ENCODE measurements at regions not wholly inside any gene's neighbourhood (a gene's known extent, or its start where the extent isn't known, plus 50 kb on each side); places are given as distances from the start of the nearest gene placed in this dataset.

DNA sequence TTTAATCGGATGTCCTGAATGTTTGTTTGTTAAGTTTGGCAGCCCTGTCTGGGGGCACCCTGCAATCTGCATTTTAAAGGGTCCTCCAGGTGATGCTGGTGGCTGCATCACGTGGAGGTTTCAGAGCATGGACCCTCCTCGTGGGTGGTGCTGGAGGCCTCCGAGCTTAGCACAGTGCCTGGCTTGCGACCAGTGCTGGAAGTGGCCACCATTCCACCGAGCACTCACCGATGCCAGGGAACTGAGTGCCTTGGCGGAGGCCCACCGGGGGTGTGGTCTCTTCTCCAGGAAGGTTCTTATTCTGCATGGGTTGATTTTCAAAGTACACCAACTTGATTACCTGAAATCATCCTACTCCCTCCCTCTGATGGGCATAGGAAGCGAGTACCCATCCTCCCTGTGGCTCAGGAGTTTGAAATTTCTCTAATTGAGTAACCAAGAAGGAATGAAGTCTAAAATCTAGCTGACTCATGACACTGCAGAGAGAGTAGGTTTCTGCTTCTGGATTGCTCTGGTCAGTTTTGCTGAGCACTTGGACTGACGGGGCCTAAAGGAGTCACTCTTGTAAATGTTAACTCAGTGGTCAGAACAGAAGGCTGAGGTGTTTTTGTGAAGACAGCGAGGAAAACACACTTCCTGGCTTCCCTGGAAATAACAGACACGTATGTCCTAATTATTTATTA is 58.1 kb upstream of the SLC66A3 start:
- Histone ChIP-seq H3K4me3 (no peak overlapping the region), H3K27ac (replicated peaks) (no peak overlapping the region), H3K9me3 (replicated peaks) (no peaks in the 10 kb centered on the region), H3K36me3 (no peaks in the 10 kb centered on the region), H3K27me3 (ENCODE audit: low read depth) (peaks cover 11% of the 10 kb centered on the region), H3K4me1 (no peaks in the 10 kb centered on the region)
- peak; percentile 31 for DNase-seq
- TF ChIP-seq, protein P1, sequence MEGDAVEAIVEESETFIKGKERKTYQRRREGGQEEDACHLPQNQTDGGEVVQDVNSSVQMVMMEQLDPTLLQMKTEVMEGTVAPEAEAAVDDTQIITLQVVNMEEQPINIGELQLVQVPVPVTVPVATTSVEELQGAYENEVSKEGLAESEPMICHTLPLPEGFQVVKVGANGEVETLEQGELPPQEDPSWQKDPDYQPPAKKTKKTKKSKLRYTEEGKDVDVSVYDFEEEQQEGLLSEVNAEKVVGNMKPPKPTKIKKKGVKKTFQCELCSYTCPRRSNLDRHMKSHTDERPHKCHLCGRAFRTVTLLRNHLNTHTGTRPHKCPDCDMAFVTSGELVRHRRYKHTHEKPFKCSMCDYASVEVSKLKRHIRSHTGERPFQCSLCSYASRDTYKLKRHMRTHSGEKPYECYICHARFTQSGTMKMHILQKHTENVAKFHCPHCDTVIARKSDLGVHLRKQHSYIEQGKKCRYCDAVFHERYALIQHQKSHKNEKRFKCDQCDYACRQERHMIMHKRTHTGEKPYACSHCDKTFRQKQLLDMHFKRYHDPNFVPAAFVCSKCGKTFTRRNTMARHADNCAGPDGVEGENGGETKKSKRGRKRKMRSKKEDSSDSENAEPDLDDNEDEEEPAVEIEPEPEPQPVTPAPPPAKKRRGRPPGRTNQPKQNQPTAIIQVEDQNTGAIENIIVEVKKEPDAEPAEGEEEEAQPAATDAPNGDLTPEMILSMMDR (IDR thresholded peaks at IDR 0.05; ENCODE audit: borderline replicate concordance) = no peak
- intact Hi-C loops (cut with micrococcal nuclease) = no loop called here

DNA sequence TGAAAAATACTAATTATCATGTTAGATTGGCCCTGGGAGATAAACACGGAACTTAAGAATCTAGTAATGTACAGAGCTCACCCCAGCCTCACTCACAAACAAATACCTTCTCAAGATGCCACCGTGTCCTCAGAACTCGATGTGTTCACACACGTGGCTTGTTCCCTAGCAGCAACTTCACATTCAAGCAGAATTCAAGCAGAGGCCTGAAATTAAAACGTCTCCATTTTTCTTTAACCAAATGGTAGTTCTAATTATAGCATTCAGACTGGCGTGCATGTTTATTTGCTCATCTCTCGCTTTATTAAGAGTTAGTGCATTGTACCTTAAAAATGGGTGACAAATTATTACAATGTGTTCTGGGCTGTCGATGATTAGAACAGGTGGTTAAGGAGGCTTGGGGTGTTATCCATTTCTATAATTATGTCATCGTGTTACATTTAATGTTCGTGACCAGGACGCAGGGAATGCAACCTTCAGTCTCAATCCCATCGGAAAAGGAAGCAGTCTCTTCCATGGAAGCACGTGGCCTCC is 57.3 kb upstream of the SLC66A3 start:
- H3K36me3 ChIP-seq = no peaks in the 10 kb centered on the region
- no peak overlapping the region for H3K27ac ChIP-seq (replicated peaks)
- H3K27me3 ChIP-seq (ENCODE audit: low read depth) = peaks cover 19% of the 10 kb centered on the region
- H3K4me3 ChIP-seq = no peak overlapping the region
- no peaks in the 10 kb centered on the region for H3K9me3 ChIP-seq (replicated peaks)
- no peak for DNase-seq
- H3K4me1 ChIP-seq = no peaks in the 10 kb centered on the region
- TF ChIP-seq, protein P1 (IDR thresholded peaks at IDR 0.05; ENCODE audit: borderline replicate concordance) = no peak
- intact Hi-C loops (cut with micrococcal nuclease) = no loop called here

DNA sequence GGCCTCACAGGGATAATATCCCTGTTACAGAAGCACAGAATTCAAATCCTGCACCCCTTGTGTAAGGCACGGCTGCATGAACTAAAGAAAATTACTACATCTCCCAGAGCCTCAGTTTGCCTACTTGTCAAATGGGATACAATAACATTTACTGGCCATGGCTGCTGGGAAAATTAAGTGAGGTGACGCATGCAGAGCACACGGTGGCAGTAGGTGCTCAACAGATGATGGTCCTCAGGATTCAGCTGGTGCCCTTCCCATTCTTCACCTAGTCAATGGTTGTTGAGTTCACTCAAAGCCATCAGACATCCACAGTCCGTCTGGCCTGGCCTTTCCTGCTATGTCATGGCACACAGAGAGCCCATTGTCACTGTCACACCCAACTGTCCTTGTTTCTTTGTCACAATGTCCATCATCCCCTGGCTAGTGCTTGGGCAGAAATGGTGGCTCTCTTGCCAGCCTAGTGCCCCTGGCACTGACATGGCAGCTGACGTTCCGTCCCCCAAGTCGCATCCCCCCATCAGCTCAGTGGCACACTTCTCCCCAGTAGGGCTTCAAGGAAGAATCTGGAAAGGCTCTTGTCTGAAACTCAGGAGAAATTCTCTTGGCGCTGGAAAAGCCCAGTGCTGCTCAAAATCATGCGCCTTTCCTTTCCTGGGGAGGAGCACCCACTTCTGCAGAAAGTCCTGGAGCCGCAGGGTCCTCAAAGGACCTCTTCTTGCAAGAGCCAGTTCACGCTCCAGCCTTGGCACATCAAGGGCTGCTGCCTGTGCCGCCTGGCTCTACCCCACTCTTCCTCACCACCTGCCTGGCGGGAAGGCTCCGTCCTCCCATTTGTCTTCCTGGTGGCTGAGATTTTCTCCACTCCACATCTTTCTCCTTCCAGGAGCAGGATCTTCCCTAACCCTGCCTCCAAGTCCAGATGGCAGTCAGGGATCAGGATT is 55.9 kb upstream of the SLC66A3 start:
- TF ChIP-seq, protein P1 (IDR thresholded peaks at IDR 0.05; ENCODE audit: borderline replicate concordance) = no peak
- Histone ChIP-seq H3K27ac (replicated peaks) (no peak overlapping the region), H3K36me3 (no peaks in the 10 kb centered on the region), H3K9me3 (replicated peaks) (no peaks in the 10 kb centered on the region), H3K4me3 (no peak overlapping the region), H3K27me3 (ENCODE audit: low read depth) (peaks cover 26% of the 10 kb centered on the region), H3K4me1 (no peaks in the 10 kb centered on the region)
- DNase-seq = no peak
- intact Hi-C loops (cut with micrococcal nuclease) = no loop called here

DNA sequence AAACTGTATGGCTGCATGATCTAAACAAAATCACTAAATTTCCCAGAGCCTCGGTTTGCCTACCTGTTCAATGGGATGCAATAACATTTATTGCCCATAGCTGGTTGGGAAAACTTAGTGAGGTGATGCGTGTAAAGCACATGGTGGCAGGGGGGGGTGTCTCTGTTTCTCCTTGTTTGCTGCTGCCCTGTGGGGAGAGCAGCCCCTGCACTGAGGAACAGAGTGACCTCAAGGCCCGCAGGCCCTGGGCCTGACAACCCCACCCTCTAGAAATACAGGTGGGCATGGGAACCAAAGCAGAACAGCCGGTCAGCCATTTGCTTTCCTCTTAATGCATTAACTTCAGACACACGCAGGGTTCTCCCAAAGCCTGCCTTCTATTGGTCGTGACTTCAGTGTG is 55.1 kb upstream of the SLC66A3 start:
- no peak for DNase-seq
- Histone ChIP-seq H3K27ac (replicated peaks) (no peak overlapping the region), H3K4me1 (no peaks in the 10 kb centered on the region), H3K4me3 (no peak overlapping the region), H3K9me3 (replicated peaks) (no peaks in the 10 kb centered on the region), H3K36me3 (no peaks in the 10 kb centered on the region), H3K27me3 (ENCODE audit: low read depth) (peaks cover 26% of the 10 kb centered on the region)
- TF ChIP-seq, protein P1 (IDR thresholded peaks at IDR 0.05; ENCODE audit: borderline replicate concordance) = no peak
- intact Hi-C loops (cut with micrococcal nuclease) = no loop called here

DNA sequence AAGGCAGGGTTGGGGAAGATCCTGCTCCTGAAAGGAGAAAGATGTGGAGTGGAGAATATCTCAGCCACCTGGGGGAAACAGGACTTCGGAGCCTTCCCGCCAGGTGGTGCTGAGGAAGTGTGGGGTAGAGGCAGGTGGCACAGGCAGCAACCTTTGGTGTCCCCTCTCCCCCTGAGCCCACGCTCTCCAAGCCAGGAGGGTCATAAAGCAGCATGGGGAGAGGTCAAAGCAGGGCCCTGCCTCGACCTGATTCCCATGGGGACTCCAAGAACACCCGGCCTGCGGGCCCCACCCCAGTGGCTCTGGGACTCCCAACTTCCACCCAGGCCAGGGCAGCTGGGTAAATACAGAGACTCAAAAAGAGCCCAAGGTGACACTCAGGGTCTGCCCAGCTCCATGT is 54.3 kb upstream of the SLC66A3 start:
- no peaks in the 10 kb centered on the region for H3K4me1 ChIP-seq
- TF ChIP-seq, protein P1 (IDR thresholded peaks at IDR 0.05; ENCODE audit: borderline replicate concordance) = no peak
- no peaks in the 10 kb centered on the region for H3K36me3 ChIP-seq
- intact Hi-C loops (cut with micrococcal nuclease) = no loop called here
- DNase-seq = no peak
- H3K27me3 ChIP-seq (ENCODE audit: low read depth) = peaks cover 31% of the 10 kb centered on the region
- H3K4me3 ChIP-seq = no peak overlapping the region
- H3K9me3 ChIP-seq (replicated peaks) = no peaks in the 10 kb centered on the region
- no peak overlapping the region for H3K27ac ChIP-seq (replicated peaks)
